IMR-90 (cell line): ENCODE measurements at regions not wholly inside any gene's neighbourhood (a gene's known extent, or its start where the extent isn't known, plus 50 kb on each side); places are given as distances from the start of the nearest gene placed in this dataset.

Source experiments
- BHLHE40 ChIP-seq: fragments of 150-350 bp; IDR thresholded peaks from 2 replicates; pipeline ENCODE4 v1.6.1; 2016; ENCODE audit warnings: mild to moderate bottlenecking, low read depth, low read length
- CEBPB ChIP-seq: IDR thresholded peaks from 2 replicates; pipeline ENCODE4 v1.6.1; 2012; ENCODE audit warnings: low read depth, low read length, improper control_type of control experiment
- CHD1 ChIP-seq: IDR thresholded peaks from 2 replicates; pipeline ENCODE4 v1.6.1; 2012; ENCODE audit warnings: low read depth, low read length, improper control_type of control experiment
- CTCF ChIP-seq: conservative IDR thresholded peaks from 2 replicates; pipeline ENCODE4 v1.5.1; 2012; ENCODE audit warnings: mild to moderate bottlenecking, low read depth, low read length, improper control_type of control experiment
- ELK1 ChIP-seq: fragments of 150-350 bp; IDR thresholded peaks from 2 replicates; pipeline ENCODE4 v1.6.1; 2016; ENCODE audit warnings: low read depth, mild to moderate bottlenecking, low read length, moderate library complexity, borderline replicate concordance
- FOS ChIP-seq: fragments of 150-350 bp; IDR thresholded peaks from 2 replicates; pipeline ENCODE4 v1.6.1; 2016; ENCODE audit warnings: low read depth, low read length
- MAFK ChIP-seq: IDR thresholded peaks from 2 replicates; pipeline ENCODE4 v1.6.1; 2012; ENCODE audit warnings: low read depth, low read length, improper control_type of control experiment
- MAZ ChIP-seq: IDR thresholded peaks from 2 replicates; pipeline ENCODE4 v1.6.1; 2012; ENCODE audit warnings: low read depth, mild to moderate bottlenecking, low read length, improper control_type of control experiment, moderate library complexity, borderline replicate concordance
- MXI1 ChIP-seq: IDR thresholded peaks from 2 replicates; pipeline ENCODE4 v1.6.1; 2012; ENCODE audit warnings: low read depth, mild to moderate bottlenecking, low read length, moderate library complexity, borderline replicate concordance
- POLR2A ChIP-seq: IDR thresholded peaks from 2 replicates; pipeline ENCODE4 v1.6.1; 2012; ENCODE audit warnings: mild to moderate bottlenecking, low read depth, low read length
- RAD21 ChIP-seq: IDR thresholded peaks from 2 replicates; pipeline ENCODE4 v1.6.1; 2012; ENCODE audit warnings: low read length, improper control_type of control experiment
- RCOR1 ChIP-seq: IDR thresholded peaks from 2 replicates; pipeline ENCODE4 v1.6.1; 2012; ENCODE audit warnings: mild to moderate bottlenecking, low read length, improper control_type of control experiment; ENCODE audit not compliant: insufficient replicate concordance
- RFX5 ChIP-seq: IDR thresholded peaks from 2 replicates; pipeline ENCODE4 v1.8.0; 2012; ENCODE audit warnings: low read depth, mild to moderate bottlenecking, low read length, moderate library complexity
- USF2 ChIP-seq: fragments of 150-350 bp; IDR thresholded peaks from 2 replicates; pipeline ENCODE4 v1.6.1; 2017; ENCODE audit warnings: mild to moderate bottlenecking, antibody characterized with exemption, low read length, low read depth

GRCh38 chr2:188820576-188820975, 153.6 kb upstream of the COL3A1 start:
- no peak for TF ChIP-seq CTCF
- no peak for TF ChIP-seq ELK1
- no peak for TF ChIP-seq BHLHE40
- no peak for TF ChIP-seq POLR2A
- TF ChIP-seq RCOR1, result no peak
- no peak for TF ChIP-seq MXI1
- no peak for TF ChIP-seq MAFK
- TF ChIP-seq MAZ, result no peak
- no peak for TF ChIP-seq FOS
- TF ChIP-seq RAD21, result no peak
- TF ChIP-seq USF2, result no peak
- TF ChIP-seq CEBPB, result no peak
- no peak for TF ChIP-seq RFX5
- TF ChIP-seq CHD1, result no peak
